ENCODE measurements at regions not wholly inside any gene's neighbourhood (a gene's known extent, or its start where the extent isn't known, plus 50 kb on each side); places are given as distances from the start of the nearest gene placed in this dataset.

GRCh38 chr1:193562121-193562520 lies 375.7 kb upstream of the B3GALT2 start:
- TF ChIP-seq CTCF (IDR thresholded peaks at IDR 0.05) (no peak), ZFX (IDR thresholded peaks at IDR 0.05; ENCODE audit: borderline replicate concordance) (no peak)

Measured in 22Rv1 (cell line).